Upper lobe of right lung (tissue), 1 donor: ENCODE measurements at regions not wholly inside any gene's neighbourhood (a gene's known extent, or its start where the extent isn't known, plus 50 kb on each side); places are given as distances from the start of the nearest gene placed in this dataset.

Source experiments
- ATAC-seq: fragments of 200-7000 bp; cut with Tn5 transposase; one replicate; pipeline ENCODE4 v1.9.1; 2020; ENCODE audit warnings: mild to moderate bottlenecking, moderate library complexity
- DNase-seq: peaks from one replicate; pipeline ENCODE4 v3.0.0-alpha.2; 2020
- H3K27ac ChIP-seq: fragments of 200-600 bp; one replicate; pipeline ENCODE4 v1.8.0; 2022
- H3K27me3 ChIP-seq: fragments of 200-600 bp; one replicate; pipeline ENCODE4 v1.8.0; 2022; ENCODE audit warnings: mild to moderate bottlenecking
- H3K36me3 ChIP-seq: fragments of 200-600 bp; one replicate; pipeline ENCODE4 v1.8.0; 2022
- H3K4me1 ChIP-seq: fragments of 200-600 bp; one replicate; pipeline ENCODE4 v1.8.0; 2022
- H3K4me3 ChIP-seq: fragments of 200-600 bp; one replicate; pipeline ENCODE4 v1.8.0; 2022; ENCODE audit warnings: mild to moderate bottlenecking
- H3K9me3 ChIP-seq: fragments of 200-600 bp; one replicate; pipeline ENCODE4 v1.8.0; 2022
- intact Hi-C: fragments of 100-400 bp; cut with DNase I; formaldehyde crosslinking; loops from one replicate; pipeline ENCODE4 v1.11.0; 2022
- TF ChIP-seq, protein P1 (sequence below): fragments of 200-600 bp; IDR thresholded peaks from one replicate; pipeline ENCODE4 v1.8.0; 2022; ENCODE audit warnings: antibody characterized with exemption
- donor health status: DM: no; HTN: yes; CAD: no; lungs with severe emphysema.

DNA sequence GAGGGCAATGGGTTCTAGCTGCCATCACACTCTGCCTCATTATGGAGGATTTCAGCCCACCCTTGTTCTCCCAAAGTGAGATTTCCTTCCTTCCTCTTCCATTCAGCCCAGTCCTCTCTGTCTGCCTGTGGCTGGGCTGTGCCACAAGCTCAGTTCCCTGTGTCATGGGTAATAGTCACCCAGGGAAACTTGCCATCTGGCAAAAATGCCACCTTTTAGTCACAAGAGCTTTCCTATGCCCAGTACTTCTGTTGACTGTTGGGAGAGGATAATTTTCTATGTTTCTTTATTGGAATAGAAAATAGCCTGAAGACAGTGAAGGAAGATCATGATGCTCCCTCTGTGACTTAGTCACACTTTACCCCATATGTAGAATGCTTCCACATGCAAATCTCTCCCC lies 71.4 kb downstream of the TLR4 start:
- Histone ChIP-seq H3K4me1 (no peaks in the 10 kb centered on the region), H3K27ac (no peak overlapping the region), H3K27me3 (no peaks in the 10 kb centered on the region), H3K4me3 (no peak overlapping the region), H3K36me3 (no peaks in the 10 kb centered on the region), H3K9me3 (no peaks in the 10 kb centered on the region)
- intact Hi-C loops = no loop called here
- DNase-seq (no peak), ATAC-seq (no peak)
- TF ChIP-seq, protein P1, sequence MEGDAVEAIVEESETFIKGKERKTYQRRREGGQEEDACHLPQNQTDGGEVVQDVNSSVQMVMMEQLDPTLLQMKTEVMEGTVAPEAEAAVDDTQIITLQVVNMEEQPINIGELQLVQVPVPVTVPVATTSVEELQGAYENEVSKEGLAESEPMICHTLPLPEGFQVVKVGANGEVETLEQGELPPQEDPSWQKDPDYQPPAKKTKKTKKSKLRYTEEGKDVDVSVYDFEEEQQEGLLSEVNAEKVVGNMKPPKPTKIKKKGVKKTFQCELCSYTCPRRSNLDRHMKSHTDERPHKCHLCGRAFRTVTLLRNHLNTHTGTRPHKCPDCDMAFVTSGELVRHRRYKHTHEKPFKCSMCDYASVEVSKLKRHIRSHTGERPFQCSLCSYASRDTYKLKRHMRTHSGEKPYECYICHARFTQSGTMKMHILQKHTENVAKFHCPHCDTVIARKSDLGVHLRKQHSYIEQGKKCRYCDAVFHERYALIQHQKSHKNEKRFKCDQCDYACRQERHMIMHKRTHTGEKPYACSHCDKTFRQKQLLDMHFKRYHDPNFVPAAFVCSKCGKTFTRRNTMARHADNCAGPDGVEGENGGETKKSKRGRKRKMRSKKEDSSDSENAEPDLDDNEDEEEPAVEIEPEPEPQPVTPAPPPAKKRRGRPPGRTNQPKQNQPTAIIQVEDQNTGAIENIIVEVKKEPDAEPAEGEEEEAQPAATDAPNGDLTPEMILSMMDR = no peak

- no peaks in the 10 kb centered on the region for H3K9me3 ChIP-seq
- no peak overlapping the region for H3K4me3 ChIP-seq
- TF ChIP-seq, protein P1 = no peak
- intact Hi-C loops = no loop called here
- no peaks in the 10 kb centered on the region for H3K27me3 ChIP-seq
- no peaks in the 10 kb centered on the region for H3K36me3 ChIP-seq
- DNase-seq (no peak), ATAC-seq (peak; percentile 78)
- no peak overlapping the region for H3K27ac ChIP-seq
- no peaks in the 10 kb centered on the region for H3K4me1 ChIP-seq
Measured at GRCh38 chr9:117777823-117778222, 73.6 kb downstream of the TLR4 start.

- ATAC-seq (no peak), DNase-seq (no peak)
- TF ChIP-seq, protein P1 = no peak
- intact Hi-C loops = no loop called here
- H3K27me3 ChIP-seq = no peaks in the 10 kb centered on the region
- H3K9me3 ChIP-seq = no peaks in the 10 kb centered on the region
- no peak overlapping the region for H3K27ac ChIP-seq
- H3K36me3 ChIP-seq = no peaks in the 10 kb centered on the region
- peaks cover 5% of the 10 kb centered on the region for H3K4me1 ChIP-seq
- H3K4me3 ChIP-seq = no peak overlapping the region
Measured at GRCh38 chr9:117779760-117780159, 75.6 kb downstream of the TLR4 start.

DNA sequence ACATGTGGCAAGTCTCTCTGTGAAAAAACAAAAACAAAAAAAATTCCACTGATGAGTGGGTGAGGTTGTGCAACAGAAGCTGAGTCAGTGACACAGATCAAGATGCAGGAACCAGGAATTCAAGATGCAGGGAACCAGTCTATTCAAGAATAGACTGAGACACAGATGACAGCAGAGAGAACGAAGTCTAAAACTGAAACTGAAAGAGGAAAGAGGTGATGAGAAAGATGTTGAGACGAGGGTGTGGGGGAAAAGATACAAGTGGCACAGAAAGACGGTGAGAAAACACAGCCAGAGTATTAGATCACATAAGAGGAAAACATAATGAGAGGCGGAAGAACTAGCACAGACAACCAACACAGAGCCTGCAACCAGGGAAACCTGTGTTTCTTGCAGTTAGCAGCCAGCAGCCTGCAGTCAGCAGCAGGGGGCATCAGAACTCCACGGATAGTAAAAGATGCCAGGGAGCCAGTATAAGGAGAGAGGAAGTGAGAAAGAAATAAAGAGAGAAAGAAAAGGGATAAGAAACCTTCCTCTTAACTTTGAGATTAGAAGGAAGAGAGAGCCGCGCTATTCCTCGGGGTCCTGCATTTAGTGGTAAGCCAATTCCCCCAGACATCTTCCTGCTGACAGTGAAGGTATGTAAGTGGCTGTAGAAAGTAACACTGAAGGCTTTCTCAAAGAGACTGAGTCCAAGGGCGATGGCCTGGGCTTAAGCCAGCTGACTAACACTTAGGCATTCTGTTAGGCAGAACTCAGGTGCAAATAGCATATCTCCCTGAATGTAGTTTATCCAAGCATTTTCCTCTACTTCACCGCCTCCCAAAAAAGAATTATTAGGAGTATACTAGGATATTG lies 79.0 kb downstream of the TLR4 start:
- peak; percentile 70 for DNase-seq
- TF ChIP-seq, protein P1 = peak; percentile 78

DNA sequence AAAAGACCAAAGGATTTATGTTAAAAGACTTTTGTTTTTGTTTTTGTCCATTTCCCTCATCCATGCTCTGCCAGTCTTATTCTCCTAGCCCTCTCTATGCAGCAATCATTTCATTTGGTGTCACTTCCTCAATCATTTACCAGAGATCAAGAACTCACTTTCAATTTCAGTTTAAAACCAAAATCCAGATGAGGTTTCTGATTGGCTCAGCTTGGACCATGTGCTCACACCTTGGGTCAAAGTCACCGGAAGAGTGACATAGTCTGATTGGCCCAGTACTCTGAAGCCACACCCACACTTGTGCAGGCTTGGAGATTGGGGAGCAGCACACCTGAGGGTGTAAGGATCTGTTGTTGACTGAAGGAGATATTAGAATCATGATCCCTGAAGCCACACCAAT lies 79.6 kb downstream of the TLR4 start:
- peak overlapping the region; percentile 42 for H3K4me3 ChIP-seq
- H3K9me3 ChIP-seq = no peaks in the 10 kb centered on the region
- H3K36me3 ChIP-seq = no peaks in the 10 kb centered on the region
- TF ChIP-seq, protein P1 = no peak
- H3K27me3 ChIP-seq = no peaks in the 10 kb centered on the region
- intact Hi-C loops = no loop called here
- DNase-seq (no peak), ATAC-seq (peak; percentile 78)
- H3K4me1 ChIP-seq = peaks cover 5% of the 10 kb centered on the region
- H3K27ac ChIP-seq = no peak overlapping the region

More for the DNA sequence above, 79.0 kb downstream of the TLR4 start:
- Histone ChIP-seq H3K27ac (no peak overlapping the region), H3K36me3 (no peaks in the 10 kb centered on the region), H3K4me1 (peaks cover 5% of the 10 kb centered on the region), H3K4me3 (peak overlapping the region; percentile 42), H3K9me3 (no peaks in the 10 kb centered on the region), H3K27me3 (no peaks in the 10 kb centered on the region)
- intact Hi-C loops = no loop called here
- peak; percentile 91 for ATAC-seq
